K562 (cell line): ENCODE measurements at regions not wholly inside any gene's neighbourhood (a gene's known extent, or its start where the extent isn't known, plus 50 kb on each side); places are given as distances from the start of the nearest gene placed in this dataset.

Source experiments
- BRD9 ChIP-seq: fragments of 450-650 bp; IDR thresholded peaks from 2 replicates; pipeline ENCODE4 v1.6.1; 2018; ENCODE audit warnings: low read depth; ENCODE audit not compliant: partially characterized antibody
- C11orf30 ChIP-seq: fragments of 450-650 bp; IDR thresholded peaks from 2 replicates; pipeline ENCODE4 v1.6.1; 2016; ENCODE audit warnings: low read depth, mild to moderate bottlenecking
- CBFA2T2 ChIP-seq: fragments of 450-650 bp; conservative IDR thresholded peaks from 2 replicates; pipeline ENCODE4 v1.6.1; 2017; ENCODE audit warnings: mild to moderate bottlenecking
- CREM ChIP-seq: IDR thresholded peaks from 2 replicates; pipeline ENCODE4 v1.6.1; 2014; ENCODE audit warnings: antibody characterized with exemption, low read depth
- HEY1 ChIP-seq: fragments of 250-450 bp; sonication (Bioruptor Pico); IDR thresholded peaks from 2 replicates; pipeline ENCODE4 v1.5.0; 2020; ENCODE audit warnings: mild to moderate bottlenecking, moderate library complexity, borderline replicate concordance
- MAFF ChIP-seq: IDR thresholded peaks from 2 replicates; pipeline ENCODE4 v1.6.1; 2012; ENCODE audit warnings: low read length, improper control_type of control experiment
- MAFG ChIP-seq: fragments of 450-650 bp; conservative IDR thresholded peaks from 2 replicates; pipeline ENCODE4 v1.6.1; 2016; ENCODE audit warnings: missing genetic modification characterization, missing compliant biosample characterization
- NUFIP1 ChIP-seq: fragments of 450-650 bp; IDR thresholded peaks from 2 replicates; pipeline ENCODE4 v1.6.1; 2018; ENCODE audit not compliant: partially characterized antibody
- SMAD1 ChIP-seq: fragments of 150-350 bp; IDR thresholded peaks from 2 replicates; pipeline ENCODE4 v1.6.1; 2014; ENCODE audit warnings: low read length, low read depth; ENCODE audit not compliant: partially characterized antibody
- SMAD2 ChIP-seq: fragments of 150-350 bp; IDR thresholded peaks from 2 replicates; pipeline ENCODE4 v1.6.1; 2014; ENCODE audit warnings: low read depth, mild to moderate bottlenecking, low read length
- STAG1 ChIP-seq: sonication (generic); formaldehyde crosslinking; IDR thresholded peaks from 2 replicates; pipeline ENCODE4 v1.5.0; 2020; ENCODE audit warnings: missing genetic modification reagents, borderline replicate concordance
- TAF9B ChIP-seq: fragments of 450-650 bp; IDR thresholded peaks from 2 replicates; pipeline ENCODE4 v1.6.1; 2018; ENCODE audit warnings: mild to moderate bottlenecking; ENCODE audit not compliant: partially characterized antibody
- ZNF121 ChIP-seq: sonication (generic); formaldehyde crosslinking; conservative IDR thresholded peaks from 2 replicates; pipeline ENCODE4 v1.8.0; 2022; ENCODE audit warnings: missing genetic modification reagents
- ZNF316 ChIP-seq: fragments of 450-650 bp; IDR thresholded peaks from 2 replicates; pipeline ENCODE4 v1.6.1; 2016
- ZNF407 ChIP-seq: fragments of 450-650 bp; IDR thresholded peaks from 2 replicates; pipeline ENCODE4 v1.6.1; 2016; ENCODE audit warnings: low read depth
- TF ChIP-seq, protein P1 (sequence below): fragments of 150-350 bp; IDR thresholded peaks from 2 replicates; pipeline ENCODE4 v1.6.1; 2014; ENCODE audit warnings: low read depth, mild to moderate bottlenecking, low read length, borderline replicate concordance

DNA sequence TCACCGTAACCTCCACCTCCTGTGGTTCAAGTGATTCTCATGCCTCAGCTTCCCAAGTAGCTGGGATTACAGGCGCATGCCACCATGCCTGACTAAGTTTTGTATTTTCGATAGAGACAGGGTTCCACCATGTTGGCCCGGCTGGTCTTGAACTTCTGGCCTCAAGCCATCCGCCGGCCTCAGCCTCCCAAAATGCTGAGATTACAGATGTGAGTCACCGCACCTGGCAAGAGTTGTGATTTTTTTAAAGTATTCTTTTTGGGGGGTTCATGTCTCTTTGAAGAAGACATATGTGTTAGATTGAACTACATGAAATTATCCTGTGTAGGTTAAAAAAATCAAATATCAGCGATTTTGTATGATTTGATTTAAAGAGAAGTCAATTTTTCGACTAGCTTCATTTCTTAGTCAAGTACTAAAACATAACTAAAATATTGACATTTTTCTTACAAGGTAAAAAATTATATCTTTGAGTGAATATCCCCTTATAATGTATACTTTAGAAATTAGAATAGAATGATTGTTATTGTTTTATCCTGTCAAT lies 60.3 kb upstream of the ANTXR2 start (continued):
- TF ChIP-seq ZNF407, result no peak
- TF ChIP-seq MAFG (tag), result peak; percentile 43
- no peak for TF ChIP-seq CREM
- TF ChIP-seq BRD9, result no peak
- TF ChIP-seq TAF9B, result no peak
- no peak for TF ChIP-seq SMAD1
- no peak for TF ChIP-seq HEY1 (CRISPR knock-in tag)
- no peak for TF ChIP-seq SMAD2
- peak; percentile 87 for TF ChIP-seq ZNF316
- no peak for TF ChIP-seq CBFA2T2
- TF ChIP-seq, protein P1, sequence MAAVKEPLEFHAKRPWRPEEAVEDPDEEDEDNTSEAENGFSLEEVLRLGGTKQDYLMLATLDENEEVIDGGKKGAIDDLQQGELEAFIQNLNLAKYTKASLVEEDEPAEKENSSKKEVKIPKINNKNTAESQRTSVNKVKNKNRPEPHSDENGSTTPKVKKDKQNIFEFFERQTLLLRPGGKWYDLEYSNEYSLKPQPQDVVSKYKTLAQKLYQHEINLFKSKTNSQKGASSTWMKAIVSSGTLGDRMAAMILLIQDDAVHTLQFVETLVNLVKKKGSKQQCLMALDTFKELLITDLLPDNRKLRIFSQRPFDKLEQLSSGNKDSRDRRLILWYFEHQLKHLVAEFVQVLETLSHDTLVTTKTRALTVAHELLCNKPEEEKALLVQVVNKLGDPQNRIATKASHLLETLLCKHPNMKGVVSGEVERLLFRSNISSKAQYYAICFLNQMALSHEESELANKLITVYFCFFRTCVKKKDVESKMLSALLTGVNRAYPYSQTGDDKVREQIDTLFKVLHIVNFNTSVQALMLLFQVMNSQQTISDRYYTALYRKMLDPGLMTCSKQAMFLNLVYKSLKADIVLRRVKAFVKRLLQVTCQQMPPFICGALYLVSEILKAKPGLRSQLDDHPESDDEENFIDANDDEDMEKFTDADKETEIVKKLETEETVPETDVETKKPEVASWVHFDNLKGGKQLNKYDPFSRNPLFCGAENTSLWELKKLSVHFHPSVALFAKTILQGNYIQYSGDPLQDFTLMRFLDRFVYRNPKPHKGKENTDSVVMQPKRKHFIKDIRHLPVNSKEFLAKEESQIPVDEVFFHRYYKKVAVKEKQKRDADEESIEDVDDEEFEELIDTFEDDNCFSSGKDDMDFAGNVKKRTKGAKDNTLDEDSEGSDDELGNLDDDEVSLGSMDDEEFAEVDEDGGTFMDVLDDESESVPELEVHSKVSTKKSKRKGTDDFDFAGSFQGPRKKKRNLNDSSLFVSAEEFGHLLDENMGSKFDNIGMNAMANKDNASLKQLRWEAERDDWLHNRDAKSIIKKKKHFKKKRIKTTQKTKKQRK, result no peak
- peak; percentile 79 for TF ChIP-seq C11orf30
- TF ChIP-seq STAG1 (CRISPR knock-in tag), result no peak
- TF ChIP-seq NUFIP1, result no peak
- TF ChIP-seq ZNF121, result no peak
- TF ChIP-seq MAFF, result peak; percentile 16; the same call in 1 of the 2 replicates
